ENCODE measurements at regions not wholly inside any gene's neighbourhood (a gene's known extent, or its start where the extent isn't known, plus 50 kb on each side); places are given as distances from the start of the nearest gene placed in this dataset.
A peak's percentile ranks its signal among the peaks of the same experiment; 100 is the strongest.

- no peaks in the 10 kb centered on the region for H3K4me1 ChIP-seq
- H3K9ac ChIP-seq: no peak overlapping the region
- no peak overlapping the region for H3K4me3 ChIP-seq (ENCODE audit: low read depth, low read length)
- no peaks in the 10 kb centered on the region for H3K79me2 ChIP-seq
- no peak for TF ChIP-seq CTCF (IDR thresholded peaks at IDR 0.05)
- H3K27ac ChIP-seq: no peak overlapping the region
- H3K4me2 ChIP-seq (ENCODE audit: low read length): no peak overlapping the region
- H3K27me3 ChIP-seq (ENCODE audit: control insufficient read depth, insufficient read depth, low read length): no peaks in the 10 kb centered on the region
- H2AFZ ChIP-seq: no peak overlapping the region
- no peaks in the 10 kb centered on the region for H3K9me3 ChIP-seq (ENCODE audit: control insufficient read depth, low read length)
- H3K36me3 ChIP-seq (ENCODE audit: control insufficient read depth, insufficient read depth, low read length): no peaks in the 10 kb centered on the region
Observed at GRCh38 chr2:136383167-136383566, 265.2 kb upstream of the CXCR4 start.

GRCh38 chr2:136381722-136382633, 264.0 kb upstream of the CXCR4 start:
- Histone ChIP-seq H3K4me3 (ENCODE audit: low read depth, low read length) (no peak overlapping the region), H3K4me2 (ENCODE audit: low read length) (no peak overlapping the region), H3K9ac (no peak overlapping the region), H3K27me3 (ENCODE audit: control insufficient read depth, insufficient read depth, low read length) (no peaks in the 10 kb centered on the region), H3K9me3 (ENCODE audit: control insufficient read depth, low read length) (no peaks in the 10 kb centered on the region), H3K79me2 (no peaks in the 10 kb centered on the region), H2AFZ (no peak overlapping the region), H3K27ac (no peak overlapping the region), H3K4me1 (no peaks in the 10 kb centered on the region), H3K36me3 (ENCODE audit: control insufficient read depth, insufficient read depth, low read length) (no peaks in the 10 kb centered on the region)
- TF ChIP-seq CTCF (IDR thresholded peaks at IDR 0.05): no peak

- Histone ChIP-seq H3K27me3 (ENCODE audit: control insufficient read depth, insufficient read depth, low read length) (no peaks in the 10 kb centered on the region), H3K4me1 (no peaks in the 10 kb centered on the region), H2AFZ (no peak overlapping the region), H3K27ac (no peak overlapping the region), H3K4me2 (ENCODE audit: low read length) (no peak overlapping the region), H3K9ac (no peak overlapping the region), H3K36me3 (ENCODE audit: control insufficient read depth, insufficient read depth, low read length) (no peaks in the 10 kb centered on the region), H3K79me2 (no peaks in the 10 kb centered on the region), H3K4me3 (ENCODE audit: low read depth, low read length) (no peak overlapping the region), H3K9me3 (ENCODE audit: control insufficient read depth, low read length) (no peaks in the 10 kb centered on the region)
- no peak for TF ChIP-seq CTCF (IDR thresholded peaks at IDR 0.05)
Observed at GRCh38 chr2:136381245-136381644, 263.3 kb upstream of the CXCR4 start.

GRCh38 chr2:136378712-136379595, 261.0 kb upstream of the CXCR4 start:
- peak; percentile 37 for TF ChIP-seq CTCF (IDR thresholded peaks at IDR 0.05)
- H3K27me3 ChIP-seq (ENCODE audit: control insufficient read depth, insufficient read depth, low read length): no peaks in the 10 kb centered on the region
- no peak overlapping the region for H3K4me2 ChIP-seq (ENCODE audit: low read length)
- no peak overlapping the region for H2AFZ ChIP-seq
- no peak overlapping the region for H3K27ac ChIP-seq
- H3K4me1 ChIP-seq: no peaks in the 10 kb centered on the region
- no peaks in the 10 kb centered on the region for H3K79me2 ChIP-seq
- H3K9ac ChIP-seq: no peak overlapping the region
- no peaks in the 10 kb centered on the region for H3K9me3 ChIP-seq (ENCODE audit: control insufficient read depth, low read length)
- no peak overlapping the region for H3K4me3 ChIP-seq (ENCODE audit: low read depth, low read length)
- no peaks in the 10 kb centered on the region for H3K36me3 ChIP-seq (ENCODE audit: control insufficient read depth, insufficient read depth, low read length)

Measured in parathyroid adenoma (tissue), 2 donors.